Osteoblast (primary cell): ENCODE measurements at regions not wholly inside any gene's neighbourhood (a gene's known extent, or its start where the extent isn't known, plus 50 kb on each side); places are given as distances from the start of the nearest gene placed in this dataset.

Experiments used
- DNase-seq: peaks from one replicate; pipeline ENCODE4 v3.0.0; 2011; ENCODE audit warnings: low spot score, mixed read lengths; ENCODE audit not compliant: insufficient read length; ENCODE audit errors: missing footprints
- H2AFZ ChIP-seq: 2 replicates; pipeline ENCODE4 v1.6.0; 2011; ENCODE audit warnings: mild to moderate bottlenecking, low read length
- H3K27ac ChIP-seq: 2 replicates; pipeline ENCODE4 v1.5.1; 2011; ENCODE audit warnings: mild to moderate bottlenecking, low read depth, low read length, moderate library complexity
- H3K27me3 ChIP-seq: 2 replicates; pipeline ENCODE4 v1.6.0; 2012; ENCODE audit warnings: mild to moderate bottlenecking, control low read depth, inconsistent platforms, low read length, moderate library complexity; ENCODE audit not compliant: insufficient read depth
- H3K36me3 ChIP-seq: 2 replicates; pipeline ENCODE4 v1.5.1; 2011; ENCODE audit warnings: mild to moderate bottlenecking, low read length, control low read depth, moderate library complexity; ENCODE audit not compliant: insufficient read depth
- H3K4me1 ChIP-seq: 2 replicates; pipeline ENCODE4 v1.5.1; 2011; ENCODE audit warnings: mild to moderate bottlenecking, low read length, control low read depth, moderate library complexity; ENCODE audit not compliant: insufficient read depth
- H3K4me2 ChIP-seq: 2 replicates; pipeline ENCODE4 v1.6.0; 2011; ENCODE audit warnings: mild to moderate bottlenecking, low read length; ENCODE audit not compliant: insufficient read depth
- H3K4me3 ChIP-seq: fragments of 200-600 bp; sonication (generic); 3 replicates; pipeline ENCODE4 v1.5.1; 2012; ENCODE audit warnings: mild to moderate bottlenecking, low read length, inconsistent platforms; ENCODE audit not compliant: insufficient read depth
- H3K79me2 ChIP-seq: 2 replicates; pipeline ENCODE4 v1.6.0; 2012; ENCODE audit warnings: mild to moderate bottlenecking, low read length, control low read depth, inconsistent platforms; ENCODE audit not compliant: insufficient read depth
- H3K9me3 ChIP-seq: 2 replicates; pipeline ENCODE4 v1.5.1; 2011; ENCODE audit warnings: low read depth, low read length, control low read depth
- H4K20me1 ChIP-seq: 2 replicates; pipeline ENCODE4 v1.6.0; 2012; ENCODE audit warnings: mild to moderate bottlenecking, low read length, control low read depth; ENCODE audit not compliant: insufficient read depth
- CTCF ChIP-seq: IDR thresholded peaks from 2 replicates; pipeline ENCODE4 v1.5.1; 2011; ENCODE audit warnings: mild to moderate bottlenecking, low read depth, low read length, moderate library complexity; ENCODE audit errors: extremely low read depth

- Histone ChIP-seq H3K4me3 (no peak overlapping the region), H3K36me3 (no peaks in the 10 kb centered on the region), H3K4me1 (no peaks in the 10 kb centered on the region), H3K4me2 (no peak overlapping the region), H3K9me3 (no peaks in the 10 kb centered on the region), H3K27me3 (no peaks in the 10 kb centered on the region), H3K79me2 (no peaks in the 10 kb centered on the region), H3K27ac (no peak overlapping the region), H4K20me1 (no peaks in the 10 kb centered on the region), H2AFZ (no peak overlapping the region)
- no peak for TF ChIP-seq CTCF
- DNase-seq, result no peak
These were observed 323.0 kb downstream of the MYCN start for GRCh38 chr2:16263241-16263890.

DNA sequence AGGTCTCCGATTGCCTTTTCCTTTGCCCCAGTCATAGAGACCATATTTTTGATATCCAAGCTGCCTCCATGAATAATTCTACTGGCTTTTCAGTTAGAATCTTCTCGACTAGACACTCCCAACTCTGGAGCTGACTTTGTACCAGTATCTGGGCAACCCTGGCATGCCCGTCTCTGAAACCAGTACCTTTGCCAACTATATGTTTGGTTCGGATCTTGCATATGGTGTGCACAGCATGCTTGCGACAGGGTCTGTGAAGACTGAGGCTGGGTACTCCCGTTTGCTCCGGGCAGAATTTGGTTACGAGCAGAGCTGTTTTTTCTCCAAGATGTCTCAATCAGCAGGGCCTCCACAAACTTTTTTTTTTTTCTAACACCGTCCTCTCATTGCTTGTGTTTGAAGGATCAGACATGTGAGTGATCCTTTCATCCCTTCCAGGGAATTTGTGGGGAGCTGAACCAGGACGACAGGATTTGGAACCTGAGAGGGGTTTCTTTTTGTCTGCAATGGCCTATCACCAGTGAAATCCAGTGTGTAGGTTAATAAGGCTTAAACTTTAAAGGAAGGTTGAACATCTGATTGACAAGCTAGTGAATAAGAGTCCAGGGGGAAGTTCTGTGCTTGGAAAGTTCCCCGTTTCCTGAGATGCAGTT is 322.3 kb downstream of the MYCN start:
- H4K20me1 ChIP-seq, result no peaks in the 10 kb centered on the region
- no peaks in the 10 kb centered on the region for H3K79me2 ChIP-seq
- no peaks in the 10 kb centered on the region for H3K27me3 ChIP-seq
- no peaks in the 10 kb centered on the region for H3K4me1 ChIP-seq
- no peak overlapping the region for H3K27ac ChIP-seq
- DNase-seq, result no peak
- H3K4me3 ChIP-seq, result no peak overlapping the region
- H3K9me3 ChIP-seq, result no peaks in the 10 kb centered on the region
- H3K36me3 ChIP-seq, result no peaks in the 10 kb centered on the region
- H2AFZ ChIP-seq, result no peak overlapping the region
- no peak overlapping the region for H3K4me2 ChIP-seq
- TF ChIP-seq CTCF, result no peak

DNA sequence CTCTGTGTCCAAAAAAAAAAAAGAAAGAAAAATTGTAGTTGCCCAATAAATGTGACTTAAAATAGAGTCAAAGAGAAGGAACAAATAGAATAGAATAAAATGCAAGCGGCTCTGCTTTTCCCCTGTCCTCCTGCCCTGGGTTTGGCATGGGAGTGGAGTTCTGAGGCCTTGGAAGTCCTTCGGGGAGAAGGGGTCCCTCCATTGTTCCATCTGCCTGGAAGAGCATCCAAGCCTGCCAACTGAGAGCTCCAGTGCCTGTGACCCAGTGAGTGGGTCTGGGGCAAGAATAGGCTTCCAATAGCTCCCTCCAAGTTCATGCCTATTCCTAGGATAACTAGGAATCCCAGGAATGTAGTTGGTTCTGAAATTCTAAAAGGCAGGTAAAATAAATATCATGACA is 321.4 kb downstream of the MYCN start:
- Histone ChIP-seq H3K4me2 (no peak overlapping the region), H3K4me1 (no peaks in the 10 kb centered on the region), H3K36me3 (no peaks in the 10 kb centered on the region), H3K4me3 (no peak overlapping the region), H2AFZ (no peak overlapping the region), H4K20me1 (no peaks in the 10 kb centered on the region), H3K9me3 (no peaks in the 10 kb centered on the region), H3K79me2 (no peaks in the 10 kb centered on the region), H3K27me3 (no peaks in the 10 kb centered on the region), H3K27ac (no peak overlapping the region)
- TF ChIP-seq CTCF, result no peak
- no peak for DNase-seq

DNA sequence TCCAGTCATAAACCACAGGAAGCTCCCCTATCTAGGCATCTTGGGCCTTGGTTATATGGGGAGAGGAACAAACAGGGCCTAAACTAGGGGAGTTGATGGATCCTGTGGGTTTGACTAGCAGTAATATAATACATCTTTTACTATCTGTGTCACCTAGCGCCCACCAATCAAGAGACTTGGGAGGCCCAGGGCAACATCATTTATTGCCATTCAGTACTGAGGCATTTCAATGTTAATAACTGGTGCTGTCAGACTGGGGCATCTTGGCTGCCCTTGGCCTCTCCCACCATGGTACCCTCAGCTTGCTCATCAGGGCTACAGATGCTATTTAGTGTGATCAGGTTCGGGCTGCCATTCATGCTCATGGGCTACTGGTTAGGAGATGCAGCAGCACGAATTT is 320.7 kb downstream of the MYCN start:
- no peak for DNase-seq
- H3K79me2 ChIP-seq, result no peaks in the 10 kb centered on the region
- H4K20me1 ChIP-seq, result no peaks in the 10 kb centered on the region
- no peak overlapping the region for H3K27ac ChIP-seq
- H3K4me3 ChIP-seq, result no peak overlapping the region
- no peak overlapping the region for H2AFZ ChIP-seq
- H3K27me3 ChIP-seq, result no peaks in the 10 kb centered on the region
- H3K36me3 ChIP-seq, result no peaks in the 10 kb centered on the region
- H3K9me3 ChIP-seq, result no peaks in the 10 kb centered on the region
- H3K4me1 ChIP-seq, result no peaks in the 10 kb centered on the region
- TF ChIP-seq CTCF, result no peak
- no peak overlapping the region for H3K4me2 ChIP-seq
